Astrocyte (in vitro differentiated cells and primary cell): ENCODE measurements at regions not wholly inside any gene's neighbourhood (a gene's known extent, or its start where the extent isn't known, plus 50 kb on each side); places are given as distances from the start of the nearest gene placed in this dataset.

Experiments used
- DNase-seq: peaks from one replicate; pipeline ENCODE4 v3.0.0-alpha.2; 2010; ENCODE audit warnings: low read depth
- FAIRE-seq: peaks from 2 replicates; lab custom pipeline; 2011; peaks lifted over from hg19 to GRCh38; lab: Jason Lieb, UNC
- H2AFZ ChIP-seq: 2 replicates; pipeline ENCODE4 v1.6.0; 2012; ENCODE audit warnings: low read depth, low read length, inconsistent platforms
- H3K27ac ChIP-seq: 2 replicates; pipeline ENCODE4 v1.5.1; 2011; ENCODE audit warnings: low read depth, low read length, inconsistent platforms
- H3K27me3 ChIP-seq: 2 replicates; pipeline ENCODE4 v1.6.0; 2011; ENCODE audit warnings: low read length, inconsistent platforms; ENCODE audit not compliant: insufficient read depth
- H3K36me3 ChIP-seq: 2 replicates; pipeline ENCODE4 v1.5.1; 2011; ENCODE audit warnings: low read length, inconsistent platforms; ENCODE audit not compliant: insufficient read depth
- H3K4me1 ChIP-seq: 2 replicates; pipeline ENCODE4 v1.5.1; 2011; ENCODE audit warnings: low read length, inconsistent platforms; ENCODE audit not compliant: insufficient read depth
- H3K4me2 ChIP-seq: 2 replicates; pipeline ENCODE4 v1.6.0; 2012; ENCODE audit warnings: low read length, inconsistent platforms
- H3K4me3 ChIP-seq: 2 replicates; pipeline ENCODE4 v1.5.1; 2011; ENCODE audit warnings: low read depth, mild to moderate bottlenecking, low read length, inconsistent platforms; ENCODE audit not compliant: insufficient read depth
- H3K79me2 ChIP-seq: 2 replicates; pipeline ENCODE4 v1.6.0; 2012; ENCODE audit warnings: mild to moderate bottlenecking, low read length, inconsistent platforms; ENCODE audit not compliant: insufficient read depth
- H3K9ac ChIP-seq: 2 replicates; pipeline ENCODE4 v1.6.0; 2012; ENCODE audit warnings: mild to moderate bottlenecking, low read length, inconsistent platforms
- H3K9me3 ChIP-seq: 2 replicates; pipeline ENCODE4 v1.5.1; 2012; ENCODE audit warnings: low read depth, mild to moderate bottlenecking, low read length, inconsistent platforms; ENCODE audit not compliant: insufficient read depth
- H4K20me1 ChIP-seq: 2 replicates; pipeline ENCODE4 v1.6.0; 2012; ENCODE audit warnings: low read length, inconsistent platforms; ENCODE audit not compliant: insufficient read depth
- H3K27ac Mint-ChIP-seq: one replicate; pipeline ENCODE4 v1.8.0; 2021; ENCODE audit warnings: mild to moderate bottlenecking, mixed read lengths; ENCODE audit not compliant: unreplicated experiment
- H3K27me3 Mint-ChIP-seq: one replicate; pipeline ENCODE4 v1.8.0; 2021; ENCODE audit warnings: low read depth, mixed read lengths; ENCODE audit not compliant: unreplicated experiment
- H3K36me3 Mint-ChIP-seq: one replicate; pipeline ENCODE4 v1.8.0; 2021; ENCODE audit warnings: low read depth, mixed read lengths; ENCODE audit not compliant: unreplicated experiment
- H3K4me1 Mint-ChIP-seq: one replicate; pipeline ENCODE4 v1.8.0; 2021; ENCODE audit warnings: low read depth, mixed read lengths; ENCODE audit not compliant: unreplicated experiment
- H3K4me3 Mint-ChIP-seq: one replicate; pipeline ENCODE4 v1.8.0; 2021; ENCODE audit warnings: mild to moderate bottlenecking, moderate library complexity, mixed read lengths; ENCODE audit not compliant: unreplicated experiment
- H3K9me3 Mint-ChIP-seq: one replicate; pipeline ENCODE4 v1.8.0; 2021; ENCODE audit warnings: mild to moderate bottlenecking, mixed read lengths; ENCODE audit not compliant: unreplicated experiment
- CTCF ChIP-seq: IDR thresholded peaks from 2 replicates; pipeline ENCODE4 v1.5.1; 2011; ENCODE audit warnings: low read depth, mild to moderate bottlenecking, inconsistent platforms, low read length, moderate library complexity; ENCODE audit not compliant: insufficient read depth
- EZH2 ChIP-seq: IDR thresholded peaks from 2 replicates; pipeline ENCODE4 v1.6.1; 2012; ENCODE audit warnings: mild to moderate bottlenecking, low read length, inconsistent platforms; ENCODE audit not compliant: insufficient read depth

- no peak overlapping the region for H3K27ac Mint-ChIP-seq
- H2AFZ ChIP-seq, result no peak overlapping the region
- no peak overlapping the region for H3K27ac ChIP-seq
- H3K4me3 ChIP-seq, result no peak overlapping the region
- TF ChIP-seq EZH2 (no peak), CTCF (no peak)
- H3K4me2 ChIP-seq, result no peak overlapping the region
- peaks cover 3% of the 10 kb centered on the region for H3K4me1 Mint-ChIP-seq
- DNase-seq (no peak), FAIRE-seq (no peak)
- no peaks in the 10 kb centered on the region for H3K79me2 ChIP-seq
- no peaks in the 10 kb centered on the region for H3K27me3 Mint-ChIP-seq
- no peaks in the 10 kb centered on the region for H3K9me3 Mint-ChIP-seq
- no peaks in the 10 kb centered on the region for H3K9me3 ChIP-seq
- H3K36me3 ChIP-seq, result no peaks in the 10 kb centered on the region
- H3K9ac ChIP-seq, result no peak overlapping the region
- no peaks in the 10 kb centered on the region for H3K4me1 ChIP-seq
- no peaks in the 10 kb centered on the region for H3K36me3 Mint-ChIP-seq
- H4K20me1 ChIP-seq, result no peaks in the 10 kb centered on the region
- H3K27me3 ChIP-seq, result no peaks in the 10 kb centered on the region
- no peak overlapping the region for H3K4me3 Mint-ChIP-seq
These were observed 117.5 kb upstream of the ZNF462 start for GRCh38 chr9:106745457-106745856.

GRCh38 chr9:106745876-106746275 is 117.1 kb upstream of the ZNF462 start:
- Histone ChIP-seq H3K36me3 (no peaks in the 10 kb centered on the region), H3K4me2 (no peak overlapping the region), H3K79me2 (no peaks in the 10 kb centered on the region), H3K27ac (no peak overlapping the region), H3K9me3 (no peaks in the 10 kb centered on the region), H3K27me3 (no peaks in the 10 kb centered on the region), H3K4me1 (no peaks in the 10 kb centered on the region), H4K20me1 (no peaks in the 10 kb centered on the region), H3K4me3 (no peak overlapping the region), H2AFZ (no peak overlapping the region), H3K9ac (no peak overlapping the region)
- FAIRE-seq, result no peak
- Mint-ChIP-seq H3K27me3 (no peaks in the 10 kb centered on the region), H3K9me3 (no peaks in the 10 kb centered on the region), H3K4me3 (no peak overlapping the region), H3K27ac (no peak overlapping the region), H3K4me1 (peaks cover 3% of the 10 kb centered on the region), H3K36me3 (no peaks in the 10 kb centered on the region)
- no peak for DNase-seq
- no peak for TF ChIP-seq EZH2
- no peak for TF ChIP-seq CTCF

DNA sequence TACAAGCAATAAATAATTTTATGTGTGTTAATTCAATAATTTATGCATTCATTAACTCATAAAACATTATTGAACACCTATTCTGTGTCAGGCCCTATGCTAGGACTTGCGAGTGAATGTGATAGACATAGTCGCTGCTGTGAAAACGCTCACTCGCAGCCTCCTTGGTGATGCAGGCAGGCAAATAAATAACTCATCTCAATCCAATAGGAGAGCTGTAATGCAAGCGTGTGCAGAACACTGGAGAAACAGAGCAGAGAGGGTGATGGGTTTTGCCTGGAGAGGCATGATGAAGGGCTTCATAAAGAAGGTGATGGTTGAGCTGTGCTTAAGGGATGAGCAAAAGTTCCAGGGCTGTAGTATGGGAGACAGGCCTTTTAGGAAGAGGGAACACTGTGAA is 111.3 kb upstream of the ZNF462 start:
- Mint-ChIP-seq H3K27ac (no peak overlapping the region), H3K4me3 (no peak overlapping the region), H3K4me1 (peaks cover 19% of the 10 kb centered on the region), H3K36me3 (no peaks in the 10 kb centered on the region), H3K27me3 (no peaks in the 10 kb centered on the region), H3K9me3 (no peaks in the 10 kb centered on the region)
- TF ChIP-seq CTCF (no peak), EZH2 (no peak)
- H3K27me3 ChIP-seq, result no peaks in the 10 kb centered on the region
- no peak overlapping the region for H3K27ac ChIP-seq
- no peaks in the 10 kb centered on the region for H3K79me2 ChIP-seq
- H3K4me1 ChIP-seq, result no peaks in the 10 kb centered on the region
- no peak overlapping the region for H2AFZ ChIP-seq
- no peak overlapping the region for H3K9ac ChIP-seq
- H3K4me2 ChIP-seq, result no peak overlapping the region
- no peaks in the 10 kb centered on the region for H4K20me1 ChIP-seq
- no peaks in the 10 kb centered on the region for H3K9me3 ChIP-seq
- H3K36me3 ChIP-seq, result no peaks in the 10 kb centered on the region
- FAIRE-seq (no peak), DNase-seq (no peak)
- H3K4me3 ChIP-seq, result no peak overlapping the region
